H1 (cell line): ENCODE measurements at regions not wholly inside any gene's neighbourhood (a gene's known extent, or its start where the extent isn't known, plus 50 kb on each side); places are given as distances from the start of the nearest gene placed in this dataset.

Source experiments
- CTCF ChIA-PET: fragments of 300-600 bp; sonication (Branson Sonifier 250); formaldehyde crosslinking; loops from one replicate; lab custom pipeline; 2021; ENCODE audit not compliant: partially characterized antibody; lab: Charles Lee
- POLR2A ChIA-PET: fragments of 300-600 bp; sonication (Branson Sonifier 250); formaldehyde crosslinking; loops from one replicate; lab custom pipeline; 2021; ENCODE audit warnings: inconsistent platforms; ENCODE audit not compliant: partially characterized antibody; lab: Charles Lee
- DNase-seq, 2 experiments: peaks; one replicate each; pipeline versions ENCODE4 v3.0.0 to v3.0.0-alpha.2; 2010 to 2022; ENCODE audit warnings: low spot score in 2 of 2, low read depth in 1 of 2, mixed read lengths in 1 of 2
- FAIRE-seq: peaks from 2 replicates; lab custom pipeline; 2011; peaks lifted over from hg19 to GRCh38; lab: Jason Lieb, UNC
- H2AFZ ChIP-seq: 2 replicates; pipeline ENCODE4 v1.8.1; 2012; ENCODE audit warnings: low read length, inconsistent platforms
- H2AK5ac ChIP-seq: 2 replicates; pipeline ENCODE4 v1.6.1; 2013; ENCODE audit warnings: low read depth, low read length
- H2BK120ac ChIP-seq: replicated peaks from 2 replicates; pipeline ENCODE3; 2013; ENCODE audit warnings: low read depth, low read length, inconsistent platforms
- H2BK12ac ChIP-seq: 2 replicates; pipeline ENCODE4 v1.6.1; 2013; ENCODE audit warnings: low read depth, low read length
- H2BK15ac ChIP-seq: 2 replicates; pipeline ENCODE4 v1.6.1; 2013; ENCODE audit warnings: low read length
- H2BK20ac ChIP-seq: 2 replicates; pipeline ENCODE4 v1.6.1; 2013; ENCODE audit warnings: low read length
- H2BK5ac ChIP-seq: 2 replicates; pipeline ENCODE4 v1.6.1; 2013; ENCODE audit warnings: low read depth, low read length
- H3K14ac ChIP-seq: 2 replicates; pipeline ENCODE4 v1.6.1; 2013; ENCODE audit warnings: inconsistent platforms; ENCODE audit not compliant: insufficient read length
- H3K18ac ChIP-seq: 2 replicates; pipeline ENCODE4 v1.6.1; 2013; ENCODE audit warnings: low read length; ENCODE audit errors: extremely low read depth
- H3K23ac ChIP-seq: 2 replicates; pipeline ENCODE4 v1.6.1; 2013; ENCODE audit warnings: inconsistent platforms; ENCODE audit not compliant: insufficient read length
- H3K23me2 ChIP-seq: 2 replicates; pipeline ENCODE4 v1.6.1; 2013; ENCODE audit warnings: low read depth, low read length
- H3K27ac ChIP-seq: 2 replicates; pipeline ENCODE4 v1.6.1; 2011; ENCODE audit warnings: low read depth, low read length, inconsistent platforms
- H3K27me3 ChIP-seq, 4 experiments: replicated peaks in 1 of 4; 1 replicate in 1 of 4; 2 replicates in 3 of 4; pipeline versions ENCODE4 v1.6.1 to v1.8.1; 2011 to 2013; ENCODE audit warnings: low read length in 3 of 4, mild to moderate bottlenecking in 3 of 4, inconsistent platforms in 2 of 4, mixed read lengths in 2 of 4, moderate library complexity in 1 of 4; ENCODE audit not compliant: control insufficient read depth in 3 of 4, insufficient read depth in 3 of 4; ENCODE audit errors: extremely low read depth in 1 of 4
- H3K36me3 ChIP-seq, 4 experiments: 2 replicates each; pipeline versions ENCODE4 v1.6.1 to v1.8.1; 2011 to 2013; ENCODE audit warnings: mild to moderate bottlenecking in 4 of 4, low read length in 3 of 4, moderate library complexity in 2 of 4, control low read depth in 1 of 4, inconsistent platforms in 1 of 4; ENCODE audit not compliant: insufficient read depth in 4 of 4, control insufficient read depth in 2 of 4
- H3K4ac ChIP-seq: replicated peaks from 2 replicates; pipeline ENCODE3; 2013; ENCODE audit warnings: low read length, low read depth, mixed read lengths, inconsistent platforms; ENCODE audit not compliant: insufficient read length
- H3K4me1 ChIP-seq, 4 experiments: replicated peaks in 1 of 4; 1 replicate in 1 of 4; 2 replicates in 3 of 4; pipeline versions ENCODE4 v1.6.1 to v1.8.1; 2011 to 2013; ENCODE audit warnings: low read length in 3 of 4, inconsistent platforms in 2 of 4, mixed read lengths in 1 of 4; ENCODE audit not compliant: insufficient read depth in 4 of 4, control insufficient read depth in 3 of 4
- H3K4me2 ChIP-seq, 2 experiments: 2 replicates each; pipeline versions ENCODE4 v1.6.1 to v1.8.1; 2011 to 2013; ENCODE audit warnings: low read depth in 2 of 2, low read length in 2 of 2, control low read depth in 1 of 2, inconsistent platforms in 1 of 2, mild to moderate bottlenecking in 1 of 2; ENCODE audit not compliant: insufficient read depth in 1 of 2
- H3K4me3 ChIP-seq, 4 experiments: fragments of 200-600, 300-600 bp in 1 of 4; sonication (generic), shearing (Covaris generic), sonication (Bioruptor Twin) in 1 of 4; 2 replicates each; pipeline versions ENCODE4 v1.5.1 to v1.8.1; 2011 to 2016; ENCODE audit warnings: low read length in 4 of 4, low read depth in 3 of 4, control low read depth in 2 of 4, inconsistent platforms in 2 of 4, mild to moderate bottlenecking in 2 of 4, mixed read lengths in 1 of 4, moderate library complexity in 1 of 4; ENCODE audit not compliant: insufficient read depth in 2 of 4; ENCODE audit errors: extremely low read depth in 1 of 4
- H3K56ac ChIP-seq: replicated peaks from 2 replicates; pipeline ENCODE3; 2013; ENCODE audit warnings: low read depth, mild to moderate bottlenecking, mixed read lengths, low read length, inconsistent platforms; ENCODE audit not compliant: insufficient read length
- H3K79me1 ChIP-seq: 2 replicates; pipeline ENCODE4 v1.6.1; 2013; ENCODE audit warnings: low read depth, low read length, control low read depth
- H3K79me2 ChIP-seq, 2 experiments: 2 replicates each; pipeline versions ENCODE4 v1.6.1 to v1.8.1; 2012 to 2013; ENCODE audit warnings: low read length in 2 of 2, mild to moderate bottlenecking in 2 of 2, inconsistent platforms in 1 of 2; ENCODE audit not compliant: insufficient read depth in 2 of 2, control insufficient read depth in 1 of 2
- H3K9ac ChIP-seq, 4 experiments: replicated peaks in 1 of 4; 1 replicate in 1 of 4; 2 replicates in 3 of 4; pipeline versions ENCODE4 v1.6.1 to v1.8.1; 2011 to 2013; ENCODE audit warnings: low read depth in 3 of 4, low read length in 3 of 4, control low read depth in 2 of 4, mild to moderate bottlenecking in 2 of 4, moderate library complexity in 2 of 4, inconsistent platforms in 1 of 4; ENCODE audit errors: extremely low read depth in 1 of 4
- H3K9me3 ChIP-seq, 2 experiments: 2 replicates each; pipeline versions ENCODE4 v1.6.1 to v1.8.1; 2012 to 2013; ENCODE audit warnings: mild to moderate bottlenecking in 2 of 2, moderate library complexity in 2 of 2, control low read depth in 1 of 2, inconsistent platforms in 1 of 2, low read depth in 1 of 2, low read length in 1 of 2, mixed read lengths in 1 of 2; ENCODE audit not compliant: insufficient read depth in 2 of 2
- H4K20me1 ChIP-seq, 2 experiments: replicated peaks in 1 of 2; 2 replicates each; pipeline versions ENCODE3 to v1.8.1; 2011 to 2013; ENCODE audit warnings: inconsistent platforms in 2 of 2, low read length in 2 of 2, mild to moderate bottlenecking in 1 of 2; ENCODE audit not compliant: insufficient read depth in 2 of 2, control insufficient read depth in 1 of 2
- H4K5ac ChIP-seq: 2 replicates; pipeline ENCODE4 v1.6.1; 2013; ENCODE audit warnings: low read length, low read depth, mixed read lengths, inconsistent platforms; ENCODE audit not compliant: insufficient read length
- H4K8ac ChIP-seq: 2 replicates; pipeline ENCODE4 v1.8.0; 2013; ENCODE audit warnings: mild to moderate bottlenecking, moderate library complexity, low read length, inconsistent platforms; ENCODE audit not compliant: insufficient read depth; ENCODE audit errors: extremely low read depth
- H4K91ac ChIP-seq: replicated peaks from 2 replicates; pipeline ENCODE3; 2013; ENCODE audit warnings: low read length, mixed read lengths, inconsistent platforms; ENCODE audit not compliant: insufficient read length
- RBBP5 ChIP-seq: IDR thresholded peaks from 2 replicates; pipeline ENCODE4 v1.7.1; 2012; ENCODE audit warnings: low read depth, mild to moderate bottlenecking, inconsistent platforms, low read length, moderate library complexity, borderline replicate concordance
- SRF ChIP-seq: IDR thresholded peaks from 2 replicates; pipeline ENCODE4 v1.6.1; 2011; ENCODE audit warnings: mild to moderate bottlenecking, low read depth, low read length, moderate library complexity
- WGBS, 2 experiments: shearing (Covaris generic) in 1 of 2; methylation state at CpG; one replicate each; pipeline versions ENCODE4 v1.1.6 to v1.1.7; 2013 to 2015; ENCODE audit warnings: low lambda C conversion rate in 2 of 2, mixed read lengths in 2 of 2, inconsistent platforms in 1 of 2, low coverage in 1 of 2, missing lambda C conversion rate in 1 of 2; ENCODE audit not compliant: insufficient replicate concordance in 2 of 2, insufficient coverage in 1 of 2, insufficient read length in 1 of 2; ENCODE audit errors: extremely low coverage in 1 of 2, missing lambda C conversion rate in 1 of 2; 5-methylcytosine and 5-hydroxymethylcytosine counted together

DNA sequence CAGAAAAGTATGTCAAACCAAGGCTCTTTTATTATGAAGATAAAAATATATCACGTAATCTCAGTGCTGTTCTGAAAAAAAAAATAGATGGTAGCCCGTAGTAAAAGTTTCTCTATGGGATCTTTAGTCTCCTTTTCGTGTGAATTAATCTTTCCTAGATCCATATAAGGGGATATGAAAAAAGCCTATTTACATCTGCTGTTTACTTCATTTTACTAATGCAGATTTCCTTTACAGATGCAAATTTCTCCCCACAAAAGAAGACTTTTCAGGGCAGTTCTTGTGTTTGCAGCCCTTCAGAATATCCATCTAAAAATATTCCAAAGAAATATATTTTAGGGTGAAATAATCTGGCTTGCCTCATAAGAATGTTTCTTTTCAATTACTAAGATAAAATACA, 1291.7 kb downstream of the ROBO1 start:
- no peak overlapping the region for H3K4me2 ChIP-seq
- no peaks in the 10 kb centered on the region for H3K23me2 ChIP-seq
- H2BK12ac ChIP-seq = no peak overlapping the region
- H3K79me1 ChIP-seq = no peaks in the 10 kb centered on the region
- no peak overlapping the region for H3K4ac ChIP-seq
- peaks cover 0 to 3% (median 0%) of the 10 kb centered on the region in 4 experiments; a peak in 2 of 8 replicates for H3K36me3 ChIP-seq
- H4K91ac ChIP-seq = no peak overlapping the region
- no peak overlapping the region for H3K9ac ChIP-seq
- no peak overlapping the region for H2AFZ ChIP-seq
- CTCF ChIA-PET = interaction anchor here (0.8 kb wide), 1 partner anchor 170 kb away, joined by 3 read pairs; no protein-coding TSS in a partner anchor
- no peak overlapping the region for H3K23ac ChIP-seq
- peaks cover 0 to 7% (median 2%) of the 10 kb centered on the region in 4 experiments; a peak in 2 of 7 replicates for H3K4me1 ChIP-seq
- no peak overlapping the region for H2BK5ac ChIP-seq
- DNase-seq (no peak), FAIRE-seq (no peak)
- no peak overlapping the region for H2AK5ac ChIP-seq
- H4K5ac ChIP-seq = no peak overlapping the region
- H3K27me3 ChIP-seq = no peaks in the 10 kb centered on the region
- H4K8ac ChIP-seq = no peak overlapping the region
- peak overlapping the region in 1 of 4 experiments; percentile 21; a peak in 1 of 8 replicates for H3K4me3 ChIP-seq
- no peak overlapping the region for H3K27ac ChIP-seq
- no peak overlapping the region for H3K56ac ChIP-seq
- no peak overlapping the region for H2BK15ac ChIP-seq
- no peak overlapping the region for H3K14ac ChIP-seq
- H3K79me2 ChIP-seq = no peaks in the 10 kb centered on the region
- peaks cover 2 to 11% of the 10 kb centered on the region in 2 experiments for H3K9me3 ChIP-seq
- no peak overlapping the region for H2BK20ac ChIP-seq
- H2BK120ac ChIP-seq = no peak overlapping the region
- 34% methylated on average over 3 of the region's 3 CpGs; no CpG with 5 or more reads in 1 of the 2 experiments for WGBS, 2 experiments
- H4K20me1 ChIP-seq = no peaks in the 10 kb centered on the region
- H3K18ac ChIP-seq = no peak overlapping the region
- POLR2A ChIA-PET = no interaction called here
- TF ChIP-seq SRF (peak; percentile 51; the same call in 1 of the 2 replicates), RBBP5 (no peak)
